Activated CD4-positive, alpha-beta T cell treated with anti-CD3 and anti-CD28 coated beads, Interleukin-2, amount 50 U/mL, for 1 hour (primary cell): ENCODE measurements at regions not wholly inside any gene's neighbourhood (a gene's known extent, or its start where the extent isn't known, plus 50 kb on each side); places are given as distances from the start of the nearest gene placed in this dataset.
"Not testable (repeated sequence)": the region's sequence is repeated elsewhere in the genome, so short reads cannot be mapped to it uniquely, and the experiment has no call there.

Experiments
- DNase-seq: peaks from one replicate; pipeline ENCODE4 v3.0.0-alpha.2; 2020

DNA sequence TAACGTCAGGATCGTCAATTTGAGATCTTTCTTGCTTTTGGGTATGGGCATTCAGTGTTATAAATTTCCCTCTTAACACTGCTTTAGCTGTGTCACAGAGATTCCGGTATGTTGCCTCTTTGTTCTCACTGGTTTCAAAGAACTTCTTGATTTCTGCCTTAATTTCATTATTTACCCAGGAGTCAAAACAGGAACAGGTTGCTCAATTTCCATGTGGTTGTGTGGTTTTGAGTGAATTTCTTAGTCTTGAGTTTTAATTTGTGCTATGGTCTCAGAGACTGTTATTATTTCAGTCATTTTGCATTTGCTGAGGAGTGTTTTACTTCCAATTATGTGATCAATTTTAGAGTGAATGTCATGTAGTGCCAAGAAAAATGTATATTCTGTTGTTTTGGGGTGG, 153.1 kb downstream of the PCDH17 start:
- DNase-seq: no peak

DNA sequence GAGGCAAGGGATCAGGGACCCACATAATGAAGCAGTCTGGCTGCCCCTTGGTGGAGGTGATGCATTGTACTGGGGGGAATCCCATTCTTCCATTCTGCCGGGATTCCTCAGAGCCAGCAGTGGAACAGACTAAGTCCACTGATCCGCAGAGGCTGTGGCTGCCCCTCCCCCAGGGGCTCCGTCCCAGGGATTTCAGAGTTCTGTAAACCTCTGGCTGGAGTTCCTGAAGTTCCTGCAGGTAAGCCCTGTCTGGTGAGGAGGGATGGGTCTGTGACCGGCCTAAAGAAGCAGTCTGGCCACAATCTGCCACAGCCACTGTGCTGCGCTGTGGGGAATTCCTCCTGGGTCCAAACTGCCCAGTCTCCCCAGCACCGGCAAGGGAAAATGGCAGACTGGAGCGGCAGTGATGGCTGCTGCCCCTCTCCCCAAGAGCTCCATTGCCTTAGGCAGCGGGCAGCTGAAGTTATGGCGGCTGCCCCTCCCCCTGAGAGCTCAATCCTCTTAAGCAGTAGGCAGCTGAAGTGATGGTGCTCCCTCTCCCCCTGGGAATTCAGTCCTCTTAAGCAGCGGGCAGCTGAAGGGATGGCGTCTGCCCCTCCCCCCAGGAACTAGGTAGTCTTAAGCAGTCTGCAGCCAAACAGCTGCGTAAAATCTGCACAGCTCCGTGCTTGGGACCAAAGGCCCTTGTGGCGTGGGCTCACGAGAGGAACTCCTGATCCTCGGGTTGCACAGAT, 155.7 kb downstream of the PCDH17 start:
- DNase-seq: no peak

DNA sequence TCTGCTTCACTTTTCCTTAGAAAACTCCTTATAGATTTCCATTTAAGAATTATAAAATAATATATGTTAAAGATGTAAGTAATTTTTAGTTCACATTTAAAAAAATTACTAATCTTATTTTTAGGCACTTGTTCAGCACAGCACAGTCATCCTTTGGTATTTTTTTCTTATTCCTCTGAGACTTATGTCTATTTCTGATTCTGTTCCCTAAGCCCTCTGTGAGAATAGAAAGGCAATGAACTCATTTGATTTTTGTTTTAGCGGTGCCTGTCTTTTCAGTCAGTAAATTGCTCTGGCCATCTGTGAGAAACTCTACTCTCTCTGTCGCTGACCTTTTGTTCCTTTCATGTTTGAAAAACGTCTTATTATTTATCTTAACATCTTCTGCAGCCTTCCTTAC, 168.1 kb downstream of the PCDH17 start:
- no peak for DNase-seq

DNA sequence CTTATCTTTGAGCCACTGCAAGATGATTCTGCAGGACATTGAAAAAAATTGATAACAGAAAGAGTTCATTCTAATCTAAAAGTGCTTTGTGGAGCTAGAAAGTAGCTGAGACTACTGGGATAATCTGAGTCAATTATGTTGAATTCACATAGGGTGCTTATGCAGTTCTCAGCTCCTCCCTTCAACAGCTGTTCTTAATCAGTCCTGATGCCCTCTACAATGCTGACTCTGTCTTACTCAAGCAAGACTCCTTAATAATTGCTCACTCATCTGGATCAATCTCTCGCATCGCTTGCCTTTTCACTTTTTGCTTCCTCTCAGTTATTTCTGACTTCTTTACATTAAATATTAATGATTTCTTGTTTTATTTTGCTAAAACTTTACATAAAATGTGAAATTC, 182.1 kb downstream of the PCDH17 start:
- no peak for DNase-seq

DNA sequence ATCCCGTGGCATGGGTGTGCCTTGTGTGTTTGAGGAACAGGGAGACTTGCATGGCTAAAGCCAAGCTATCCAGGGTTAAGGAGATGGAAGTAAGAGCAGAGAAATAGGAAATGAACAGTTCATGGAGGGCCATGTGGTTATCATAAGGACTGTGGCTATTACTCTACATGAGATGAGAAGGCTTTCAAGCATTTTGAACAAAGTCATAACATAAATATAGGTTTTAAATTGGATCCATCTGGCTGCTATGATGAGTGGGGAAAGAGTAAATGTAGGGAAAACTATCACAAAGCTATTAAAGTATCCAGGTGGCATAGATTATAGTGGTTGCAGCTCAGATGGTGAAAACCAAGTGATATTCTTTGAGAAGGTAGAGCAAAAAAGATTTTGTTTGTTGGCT, 184.1 kb downstream of the PCDH17 start:
- DNase-seq: no peak

DNA sequence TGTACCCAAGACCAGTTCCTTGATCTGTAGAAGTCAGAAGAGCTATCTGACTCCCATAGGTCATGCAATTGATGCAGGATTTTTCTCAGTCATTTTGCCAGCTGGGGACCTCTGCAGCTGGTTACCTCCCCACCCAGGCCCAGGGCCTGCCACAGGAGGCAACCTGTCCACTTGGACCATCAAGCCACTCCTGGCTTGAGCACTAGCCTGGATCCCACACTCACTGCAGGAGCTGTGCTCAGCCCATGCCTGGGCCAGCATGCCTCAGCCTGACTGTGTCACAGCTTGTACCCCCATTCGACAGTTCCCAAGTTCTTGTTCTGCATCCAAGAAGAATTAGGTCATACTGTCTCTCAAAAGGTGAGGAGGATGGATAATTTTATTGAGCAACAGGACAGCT, 189.4 kb downstream of the PCDH17 start:
- DNase-seq: no peak

DNA sequence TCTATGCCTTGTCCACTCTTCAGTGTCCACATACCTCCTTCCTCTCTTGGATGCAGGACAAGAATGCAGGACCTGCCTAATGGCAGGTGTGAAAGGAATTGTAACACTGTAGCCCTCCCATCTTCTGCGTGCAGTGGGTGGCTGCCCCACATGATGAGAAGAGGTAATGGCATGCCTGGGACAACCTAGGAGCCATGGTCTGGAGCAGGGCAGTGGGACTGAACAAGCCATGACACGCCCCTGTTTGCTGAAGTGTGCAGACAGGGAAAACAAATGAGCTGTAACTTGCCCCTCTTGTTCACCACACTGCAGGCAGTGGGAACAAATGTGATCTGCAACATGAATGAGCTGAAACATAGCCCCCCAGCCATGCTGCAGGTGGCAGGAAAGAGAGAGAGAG, 192.2 kb downstream of the PCDH17 start:
- no peak for DNase-seq

DNA sequence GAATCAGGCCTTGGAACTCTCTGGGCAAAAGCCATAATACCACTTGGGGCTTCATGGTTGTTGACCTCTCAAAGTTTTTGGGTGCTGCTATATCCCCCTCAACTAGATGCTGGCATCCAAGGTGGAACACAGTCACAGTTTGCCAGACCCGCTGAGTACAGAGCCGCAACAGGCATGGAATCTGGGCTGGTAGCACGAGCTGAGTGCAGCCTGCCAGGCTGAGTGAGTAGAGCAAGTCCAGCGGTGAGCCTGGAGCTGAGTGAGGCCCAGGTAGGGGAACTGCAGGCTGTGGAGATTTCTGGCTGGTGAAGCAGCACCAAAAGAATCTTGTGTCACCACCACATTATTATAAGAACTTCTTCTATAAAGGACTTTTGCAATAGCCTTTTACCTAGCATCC, 192.6 kb downstream of the PCDH17 start:
- DNase-seq: no peak

DNA sequence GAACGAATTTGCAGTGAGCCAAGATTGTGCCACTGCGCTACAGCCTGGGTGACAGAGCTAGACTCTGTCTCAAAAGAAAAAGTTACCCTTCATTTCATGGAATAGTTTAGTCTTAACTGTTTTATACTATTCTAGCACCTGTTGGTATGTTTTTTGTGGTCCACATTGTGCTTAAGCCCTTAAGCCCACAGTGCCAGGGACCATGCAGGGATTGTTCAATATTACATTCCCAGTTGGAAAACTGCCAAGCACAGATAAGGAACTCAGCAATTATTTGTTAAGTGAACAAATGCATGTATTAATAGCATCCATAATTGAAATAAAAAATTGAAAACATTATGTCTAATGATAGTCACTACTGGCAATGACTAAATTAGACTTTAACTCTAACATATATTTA, 193.5 kb downstream of the PCDH17 start:
- DNase-seq: no peak

DNA sequence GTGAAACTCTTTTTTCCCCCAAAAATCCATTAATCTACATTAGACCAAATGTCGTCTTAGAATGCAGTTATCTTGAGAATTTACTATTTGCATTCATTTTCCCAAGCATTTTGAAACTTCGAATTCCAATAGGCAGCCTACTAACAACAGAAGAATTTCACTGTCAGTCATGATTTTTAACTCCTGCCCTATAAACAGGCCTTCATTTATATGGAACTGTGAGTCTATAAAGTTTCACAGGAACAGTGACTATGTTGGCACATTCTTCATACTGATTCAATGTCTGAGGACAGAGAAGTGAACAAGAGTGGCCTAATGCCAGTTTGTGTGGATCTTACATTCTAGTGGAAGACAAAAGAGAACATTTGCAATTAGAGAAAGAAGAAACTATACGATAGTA, 198.0 kb downstream of the PCDH17 start:
- DNase-seq: no peak

DNA sequence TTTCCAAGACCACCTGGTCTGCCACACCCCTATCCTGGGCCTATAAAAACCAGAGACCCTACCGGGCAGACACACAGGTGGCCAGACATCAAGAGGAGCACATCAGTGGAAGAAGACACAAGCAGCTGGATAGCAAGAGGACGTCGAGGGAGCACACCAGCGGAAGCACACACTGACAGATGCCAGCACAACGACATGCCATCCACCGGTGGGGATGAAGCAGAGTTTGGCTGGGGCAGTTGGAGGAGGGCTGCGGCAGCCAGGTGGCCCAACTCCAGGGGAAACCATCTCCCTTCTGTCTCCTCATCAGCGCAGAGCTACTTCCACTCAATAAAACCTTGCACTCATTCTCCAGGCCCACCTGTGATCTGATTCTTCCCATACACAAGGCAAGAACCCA, 200.6 kb downstream of the PCDH17 start:
- DNase-seq: no peak

DNA sequence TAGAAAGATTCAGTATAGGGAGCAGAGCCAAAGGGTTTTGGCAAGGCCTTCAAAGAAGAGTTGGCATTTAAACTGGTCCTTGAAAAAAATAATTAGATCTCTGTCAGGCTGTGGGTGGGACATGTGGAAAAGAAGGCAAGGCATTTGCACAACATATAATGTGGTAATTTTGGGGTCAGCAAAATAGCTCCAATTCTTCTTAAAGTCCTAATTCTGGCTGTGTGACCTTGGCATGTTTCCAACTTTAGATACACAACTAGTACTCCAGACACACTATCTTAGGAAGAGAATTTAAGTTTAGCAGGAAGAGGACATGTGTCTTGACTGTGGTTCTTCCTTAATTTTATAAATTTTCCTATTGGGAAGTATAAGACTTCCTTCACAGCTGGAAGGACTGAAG, 206.3 kb downstream of the PCDH17 start:
- DNase-seq: no peak

DNA sequence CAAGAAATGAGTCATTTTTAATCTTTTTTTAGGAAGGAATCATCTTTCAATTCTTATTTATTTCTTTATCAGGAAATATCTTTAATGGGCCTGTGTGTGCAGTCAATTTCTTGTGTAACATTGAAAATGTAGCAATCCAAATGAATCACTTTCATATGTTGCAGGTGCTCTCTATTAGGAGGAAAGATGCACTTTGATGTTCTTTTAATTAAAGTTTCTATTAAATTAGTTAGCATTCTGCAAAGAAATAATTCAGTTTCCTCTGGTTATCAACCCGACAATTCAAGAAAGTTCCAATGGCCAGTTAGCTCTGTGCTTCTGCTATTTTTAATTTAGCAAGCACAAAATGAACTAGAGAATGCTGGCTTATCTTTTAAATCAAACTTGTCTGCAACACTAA, 212.0 kb downstream of the PCDH17 start:
- DNase-seq: no peak

DNA sequence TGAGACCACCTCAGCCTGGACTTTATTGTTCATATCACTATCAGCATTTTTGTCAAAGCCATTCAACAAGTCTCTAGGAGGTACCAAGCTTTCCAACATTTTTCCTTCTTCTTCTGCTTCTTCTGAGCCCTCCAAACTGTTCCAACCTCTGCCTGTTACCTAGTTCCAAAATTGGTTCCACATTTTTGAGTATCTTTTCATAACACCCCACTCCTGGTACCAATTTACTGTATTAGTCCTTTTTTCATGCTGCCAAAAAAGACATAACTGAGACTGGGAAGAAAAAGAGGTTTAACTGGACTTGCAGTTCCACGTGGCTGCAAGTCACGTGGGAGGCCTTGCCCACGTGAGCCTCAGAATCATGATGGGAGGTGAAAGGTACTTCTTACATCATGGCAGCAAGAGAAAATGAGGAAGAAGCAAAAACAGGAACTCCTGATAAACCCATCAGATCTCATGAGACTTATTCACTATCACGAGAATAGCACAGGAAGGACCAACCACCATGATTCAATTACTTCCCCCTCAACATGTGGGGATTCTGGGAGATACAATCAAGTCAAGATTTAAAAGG, 215.1 kb downstream of the PCDH17 start:
- no peak for DNase-seq

DNA sequence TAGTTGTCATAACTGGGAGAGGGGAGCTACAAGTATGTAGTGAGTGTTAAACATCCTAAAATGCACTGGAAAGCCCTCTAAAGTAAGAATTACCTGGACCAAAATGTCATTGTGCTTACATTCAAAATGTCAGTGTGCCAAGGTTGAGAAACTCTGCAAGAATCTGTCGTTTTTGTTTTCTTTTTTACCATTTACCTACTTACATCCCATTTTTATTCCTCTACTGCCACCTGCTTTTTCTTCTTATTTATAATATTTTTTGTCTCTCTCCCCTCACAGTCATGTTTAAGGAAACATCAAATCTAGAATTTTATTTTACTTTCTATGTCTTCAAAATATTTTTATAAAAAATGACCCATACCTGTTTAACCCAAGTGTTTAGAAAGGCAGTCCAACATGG, 226.4 kb downstream of the PCDH17 start:
- no peak for DNase-seq

DNA sequence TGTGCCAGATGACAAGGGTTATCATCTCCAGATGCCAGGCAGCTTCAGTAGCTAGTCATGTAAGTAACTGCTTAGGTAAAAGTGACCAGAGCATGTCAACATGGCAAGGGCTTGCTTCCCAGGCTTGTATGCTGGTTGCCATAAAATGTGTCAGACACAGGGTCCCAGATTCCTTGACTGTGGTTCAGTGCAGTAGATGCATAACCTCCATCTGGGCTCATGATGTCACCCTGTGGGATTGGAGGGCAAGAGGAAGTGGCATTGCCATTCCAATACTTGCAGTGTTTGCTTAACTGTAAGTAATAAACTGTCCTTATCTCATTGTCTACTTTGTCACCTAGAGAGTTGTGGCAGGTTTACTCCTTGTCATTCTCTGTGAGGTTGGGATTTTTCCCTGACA, 226.8 kb downstream of the PCDH17 start:
- no peak for DNase-seq

DNA sequence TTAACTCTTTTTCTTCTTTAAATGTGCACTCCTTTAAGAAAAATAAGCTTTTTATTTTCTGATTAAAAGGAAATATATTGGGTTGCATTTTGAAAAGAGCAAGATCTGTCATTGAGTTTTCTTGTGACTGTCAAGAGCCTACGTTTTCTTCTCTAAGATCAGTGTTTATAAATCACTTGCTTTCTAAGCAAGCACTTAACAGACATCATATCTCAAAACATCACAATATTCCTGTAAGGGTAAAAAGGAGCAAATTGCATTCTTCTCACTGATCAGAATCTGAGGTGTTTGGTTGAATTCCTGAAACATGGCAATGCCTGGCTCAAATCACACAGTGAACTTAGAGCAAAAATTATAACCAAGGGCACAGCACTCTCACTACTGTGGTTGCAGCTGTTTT, 231.3 kb downstream of the PCDH17 start:
- DNase-seq: no peak

DNA sequence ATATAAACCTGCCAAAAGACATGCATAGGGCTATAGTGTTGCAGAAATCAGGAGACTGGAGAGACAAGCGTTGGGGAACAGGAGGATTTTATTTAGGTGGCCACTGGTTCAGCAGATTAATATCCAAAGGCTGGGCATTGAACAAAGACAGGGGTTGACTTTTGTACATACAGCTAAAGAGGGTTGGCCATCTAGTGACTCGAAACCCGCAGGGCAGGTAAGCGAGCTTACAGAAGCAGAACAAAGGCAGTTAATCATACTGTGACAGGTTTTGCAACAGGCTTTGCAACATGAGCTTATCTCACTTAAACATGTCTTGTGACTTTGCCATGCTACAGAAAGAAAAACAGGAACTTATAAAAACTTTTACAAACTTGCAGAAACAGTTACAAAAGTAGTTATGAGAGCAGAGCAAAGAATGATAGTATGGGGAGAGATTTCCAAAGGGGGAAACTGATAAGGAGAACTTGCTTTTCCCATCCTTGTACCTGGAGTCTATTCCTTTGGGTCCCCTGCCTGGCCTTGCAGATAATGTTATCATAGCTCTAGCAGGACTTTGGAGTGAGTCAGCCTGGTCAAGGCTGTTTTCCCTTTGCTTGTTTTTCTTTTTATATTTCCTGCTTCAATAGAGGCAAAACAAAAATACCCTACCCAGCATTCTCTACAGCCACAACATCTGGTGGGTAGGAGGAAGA, 234.2 kb downstream of the PCDH17 start:
- DNase-seq: no peak

DNA sequence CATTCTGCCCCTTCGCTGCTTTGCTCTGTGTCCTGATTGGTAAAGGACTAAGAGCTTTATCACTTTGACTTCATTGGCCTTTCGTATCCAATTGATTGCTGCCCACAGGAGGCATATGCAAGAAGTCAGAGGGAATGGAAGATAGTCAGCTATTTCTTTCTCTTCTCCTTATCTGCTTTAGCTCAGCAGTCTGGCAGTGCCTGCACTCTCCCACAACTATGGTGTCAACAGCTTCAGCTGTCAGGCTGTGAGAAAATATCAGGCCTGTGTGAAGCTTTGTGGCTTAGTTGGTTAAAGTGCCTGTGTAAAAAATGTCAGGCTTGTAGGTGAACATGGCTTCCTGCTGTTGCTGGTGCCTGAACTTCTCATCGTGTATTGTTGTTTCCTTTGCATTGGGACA, 243.0 kb downstream of the PCDH17 start:
- no peak for DNase-seq

DNA sequence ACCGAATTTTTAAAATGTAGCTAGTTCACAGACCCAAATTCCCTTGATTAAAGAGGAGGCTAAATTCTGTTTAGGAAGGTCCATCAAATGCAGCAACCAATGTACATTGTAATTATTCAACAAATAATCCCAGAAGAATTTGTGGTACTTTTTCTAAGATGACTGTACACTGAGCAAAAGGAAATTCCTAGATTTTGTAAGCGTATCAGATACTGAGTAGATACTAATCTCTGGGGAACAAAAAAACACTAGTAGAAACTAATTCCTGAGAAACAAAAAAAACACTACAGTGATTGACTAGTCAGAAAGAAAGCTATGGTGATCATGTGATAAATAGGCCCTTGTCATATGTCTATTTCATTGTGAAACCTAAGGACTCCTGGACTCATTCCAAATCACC, 246.1 kb downstream of the PCDH17 start:
- DNase-seq: no peak

DNA sequence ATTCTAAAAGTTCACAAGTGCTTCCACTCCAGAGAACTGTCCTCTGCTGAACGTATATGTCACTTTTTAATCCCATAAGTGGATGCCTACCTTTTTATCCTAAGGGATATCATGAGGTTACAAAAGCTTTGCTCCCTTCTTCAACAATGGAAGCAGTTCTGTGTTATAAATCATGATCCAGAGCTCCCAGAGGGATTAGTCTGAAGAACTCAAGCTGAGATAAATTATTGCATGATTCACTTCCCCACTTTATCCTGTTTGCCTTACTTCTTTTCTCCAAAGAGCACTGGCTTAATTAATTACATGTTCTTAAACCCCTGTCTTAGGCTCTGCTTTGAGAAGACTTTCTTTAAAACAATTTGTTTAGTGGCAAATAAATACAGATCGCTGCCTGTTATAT, 246.7 kb downstream of the PCDH17 start:
- DNase-seq: no peak

DNA sequence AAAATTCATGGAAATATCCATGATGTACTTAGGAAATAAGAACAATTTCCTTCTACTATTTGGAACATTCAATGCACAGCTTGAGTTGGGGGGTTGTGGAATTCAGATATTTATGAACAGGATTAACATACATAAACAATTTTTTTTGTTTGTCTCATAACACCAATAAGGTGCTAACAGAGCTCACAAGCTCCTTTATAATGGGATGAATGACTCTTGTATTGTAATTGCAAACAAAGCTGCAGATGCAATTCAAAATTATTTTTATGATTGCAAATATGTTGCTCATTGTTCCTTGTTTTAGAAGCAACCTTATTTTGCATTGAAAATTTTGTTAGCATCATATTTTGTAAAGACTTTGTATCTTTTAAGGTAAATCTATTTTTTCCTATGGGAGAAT, 265.7 kb downstream of the PCDH17 start:
- no peak for DNase-seq

DNA sequence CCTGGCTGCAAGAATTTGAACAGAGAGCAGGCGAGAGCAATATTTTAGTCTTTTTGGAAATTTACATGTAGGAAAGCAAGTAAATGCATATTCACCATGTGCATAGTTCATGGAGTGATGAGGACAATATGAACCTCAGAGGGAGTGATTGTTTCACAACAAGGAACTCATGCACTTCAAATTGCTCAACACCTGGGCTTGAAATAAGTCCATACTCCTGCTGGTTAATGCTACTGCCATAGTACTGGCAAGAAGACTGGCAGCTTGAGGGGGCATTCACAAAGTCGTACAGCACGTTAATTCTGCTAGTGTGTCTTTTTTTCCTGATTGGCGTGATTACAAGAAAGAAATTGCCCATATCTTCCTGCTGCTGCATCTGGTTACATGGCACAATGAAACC, 267.6 kb downstream of the PCDH17 start:
- DNase-seq: no peak

DNA sequence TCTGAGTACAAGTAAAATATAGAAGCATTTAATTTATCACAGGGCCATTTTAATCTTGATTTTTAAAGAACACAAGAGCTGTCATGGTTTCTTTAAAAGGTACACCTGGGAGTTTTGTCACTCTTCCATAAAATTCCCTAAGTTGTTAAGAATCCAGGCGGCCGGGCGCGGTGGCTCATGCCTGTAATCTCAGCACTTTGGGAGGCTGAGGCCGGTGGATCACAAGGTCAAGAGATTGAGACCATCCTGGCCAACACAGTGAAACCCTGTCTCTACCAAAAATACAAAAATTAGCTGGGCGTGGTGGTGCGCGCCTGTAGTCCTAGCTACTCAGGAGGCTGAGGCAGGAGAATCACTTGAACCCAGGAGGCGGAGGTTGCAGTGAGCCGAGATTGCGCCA, 278.3 kb downstream of the PCDH17 start:
- DNase-seq: not testable (repeated sequence)

DNA sequence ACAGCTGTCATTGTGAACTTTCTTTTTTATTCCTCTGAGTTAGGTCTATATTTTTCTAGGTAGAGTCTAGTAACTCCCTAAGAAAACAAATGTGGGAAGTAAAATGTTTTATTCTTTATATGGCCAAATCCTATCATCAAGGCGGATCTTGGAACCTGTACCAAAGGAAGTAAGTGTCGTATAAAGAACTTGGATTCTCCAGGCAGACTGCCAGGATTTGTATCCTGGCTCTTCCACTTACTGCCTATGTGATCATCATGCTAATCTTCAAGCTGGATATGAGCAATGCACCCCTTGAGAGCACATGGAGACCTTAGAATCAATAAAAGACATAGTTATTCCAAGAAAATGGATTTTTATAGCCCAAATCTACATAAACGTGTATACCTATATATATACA, 286.5 kb downstream of the PCDH17 start:
- DNase-seq: no peak
